HepG2 (cell line): ENCODE measurements at regions not wholly inside any gene's neighbourhood (a gene's known extent, or its start where the extent isn't known, plus 50 kb on each side); places are given as distances from the start of the nearest gene placed in this dataset.

Experiments
- CEBPB ChIP-seq: IDR thresholded peaks from 2 replicates; pipeline ENCODE4 v1.6.1; 2011; ENCODE audit warnings: low read depth, low read length, improper control_type of control experiment, borderline replicate concordance
- CTCF ChIP-seq: sonication (generic); formaldehyde crosslinking; IDR thresholded peaks from 2 replicates; pipeline ENCODE4 v1.5.0; 2020; ENCODE audit warnings: mild to moderate bottlenecking, missing genetic modification reagents, moderate library complexity
- EP300 ChIP-seq, 3 experiments: sonication (generic) in 1 of 3; formaldehyde crosslinking in 1 of 3; IDR thresholded peaks; 2 replicates each; pipeline versions ENCODE4 v1.5.1 to v1.6.1; 2011 to 2020; ENCODE audit warnings: low read depth in 2 of 3, low read length in 2 of 3, borderline replicate concordance in 1 of 3, improper control_type of control experiment in 1 of 3, mild to moderate bottlenecking in 1 of 3, missing genetic modification reagents in 1 of 3, moderate library complexity in 1 of 3
- HOXA5 ChIP-seq: sonication (generic); formaldehyde crosslinking; IDR thresholded peaks from 2 replicates; pipeline ENCODE4 v1.4.0; 2020; ENCODE audit warnings: missing genetic modification reagents
- MYC ChIP-seq: sonication (generic); formaldehyde crosslinking; IDR thresholded peaks from 2 replicates; pipeline ENCODE4 v1.9.0; 2021; ENCODE audit warnings: missing genetic modification reagents, borderline replicate concordance
- NFATC3 ChIP-seq: sonication (generic); formaldehyde crosslinking; IDR thresholded peaks from 2 replicates; pipeline ENCODE4 v1.5.1; 2020; ENCODE audit warnings: mild to moderate bottlenecking, missing genetic modification reagents
- NR3C1 ChIP-seq: sonication (generic); formaldehyde crosslinking; IDR thresholded peaks from 2 replicates; pipeline ENCODE4 v1.4.0; 2020; ENCODE audit warnings: missing genetic modification reagents
- POLR2AphosphoS2 ChIP-seq: IDR thresholded peaks from 2 replicates; pipeline ENCODE4 v1.6.1; 2011; ENCODE audit warnings: low read depth, low read length, improper control_type of control experiment
- SAFB2 ChIP-seq: sonication (generic); formaldehyde crosslinking; IDR thresholded peaks from 2 replicates; pipeline ENCODE4 v1.5.1; 2020; ENCODE audit warnings: missing genetic modification reagents, low read depth, mild to moderate bottlenecking, borderline replicate concordance
- ZBTB40 ChIP-seq, 2 experiments: fragments of 450-650 bp in 1 of 2; sonication (generic) in 1 of 2; formaldehyde crosslinking in 1 of 2; IDR thresholded peaks; 2 replicates each; pipeline versions ENCODE4 v1.6.1 to v1.8.0; 2016 to 2022; ENCODE audit warnings: antibody characterized with exemption in 1 of 2, mild to moderate bottlenecking in 1 of 2, missing genetic modification reagents in 1 of 2
- ZNF160 ChIP-seq: sonication (generic); formaldehyde crosslinking; IDR thresholded peaks from 2 replicates; pipeline ENCODE4 v1.8.0; 2022; ENCODE audit warnings: mild to moderate bottlenecking, inconsistent platforms, missing genetic modification reagents
- ZSCAN29 ChIP-seq: sonication (generic); formaldehyde crosslinking; conservative IDR thresholded peaks from 2 replicates; pipeline ENCODE4 v1.4.0; 2020; ENCODE audit warnings: mild to moderate bottlenecking, missing genetic modification reagents

- no peak for TF ChIP-seq MYC (CRISPR knock-in tag)
- no peak for TF ChIP-seq NFATC3
- TF ChIP-seq CTCF (CRISPR knock-in tag): no peak
- no peak for TF ChIP-seq NR3C1 (CRISPR knock-in tag)
- no peak for TF ChIP-seq CEBPB
- TF ChIP-seq ZNF160 (CRISPR knock-in tag): no peak
- no peak for TF ChIP-seq HOXA5 (CRISPR knock-in tag)
- no peak for TF ChIP-seq SAFB2 (CRISPR knock-in tag)
- no peak for TF ChIP-seq ZSCAN29 (CRISPR knock-in tag)
- peak; percentile 90 for TF ChIP-seq ZBTB40 (IDR thresholded peaks at IDR 0.05)
- peak; percentile 97; the same call in 1 of the 2 replicates for TF ChIP-seq ZBTB40 (CRISPR knock-in tag; IDR thresholded peaks at IDR 0.05)
- no peak for TF ChIP-seq POLR2AphosphoS2
- TF ChIP-seq EP300 (IDR thresholded peaks at IDR 0.05; ENCODE audit: low read depth in 2 of 2, low read length in 2 of 2): no peak
- no peak for TF ChIP-seq EP300 (CRISPR knock-in tag; IDR thresholded peaks at IDR 0.05; ENCODE audit: borderline replicate concordance)
Observed at GRCh38 chr1:209074575-209075250, 508.8 kb upstream of the CAMK1G start.
